HG03442 (cell line): ENCODE measurements at regions not wholly inside any gene's neighbourhood (a gene's known extent, or its start where the extent isn't known, plus 50 kb on each side); places are given as distances from the start of the nearest gene placed in this dataset.

Experiments
- ATAC-seq: cut with Tn5 transposase; IDR thresholded peaks from one replicate; pipeline ENCODE4 v1.9.1; 2021; ENCODE audit warnings: mild to moderate bottlenecking, moderate library complexity; ENCODE audit not compliant: unreplicated experiment

- ATAC-seq: no peak
Measured at GRCh38 chr13:111394211-111394922, 73.9 kb downstream of the TEX29 start.

- no peak for ATAC-seq
Measured at GRCh38 chr13:111395511-111396393, 75.3 kb downstream of the TEX29 start.

- ATAC-seq: no peak
Measured at GRCh38 chr13:111396457-111396856, 76.0 kb downstream of the TEX29 start.

- ATAC-seq: no peak
Measured at GRCh38 chr13:111397202-111397880, 76.9 kb downstream of the TEX29 start.

- no peak for ATAC-seq
Measured at GRCh38 chr13:111398196-111398595, 77.8 kb downstream of the TEX29 start.

DNA sequence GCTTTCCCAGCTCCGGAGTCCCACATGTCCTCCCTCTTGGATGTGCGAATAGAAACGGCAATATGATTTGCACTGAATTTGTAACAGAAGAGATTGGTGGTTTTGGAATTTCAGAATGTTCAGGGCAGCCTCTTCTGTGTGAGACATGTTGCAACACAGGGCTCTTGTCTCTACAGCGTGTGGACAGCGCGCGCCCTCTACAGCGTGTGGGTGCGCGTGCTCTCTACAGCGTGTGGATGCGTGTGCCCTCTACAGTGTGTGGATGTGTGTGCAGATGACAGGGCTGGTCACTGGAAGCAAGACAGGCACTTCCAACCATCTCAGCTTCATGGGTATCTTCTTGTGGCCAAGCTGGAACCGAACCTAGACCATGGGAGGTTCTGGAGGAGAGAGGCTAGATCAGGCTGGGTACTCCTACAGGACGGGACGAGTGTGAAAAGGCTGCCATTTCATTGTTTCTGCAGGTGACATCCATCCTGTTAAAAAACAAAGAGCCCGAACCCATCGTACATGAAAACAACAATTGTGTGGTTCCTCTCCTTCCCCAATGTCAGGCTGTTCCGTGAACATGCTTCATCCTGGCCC is 78.4 kb downstream of the TEX29 start:
- ATAC-seq: no peak

GRCh38 chr13:111399334-111399733 is 78.9 kb downstream of the TEX29 start:
- ATAC-seq: no peak

DNA sequence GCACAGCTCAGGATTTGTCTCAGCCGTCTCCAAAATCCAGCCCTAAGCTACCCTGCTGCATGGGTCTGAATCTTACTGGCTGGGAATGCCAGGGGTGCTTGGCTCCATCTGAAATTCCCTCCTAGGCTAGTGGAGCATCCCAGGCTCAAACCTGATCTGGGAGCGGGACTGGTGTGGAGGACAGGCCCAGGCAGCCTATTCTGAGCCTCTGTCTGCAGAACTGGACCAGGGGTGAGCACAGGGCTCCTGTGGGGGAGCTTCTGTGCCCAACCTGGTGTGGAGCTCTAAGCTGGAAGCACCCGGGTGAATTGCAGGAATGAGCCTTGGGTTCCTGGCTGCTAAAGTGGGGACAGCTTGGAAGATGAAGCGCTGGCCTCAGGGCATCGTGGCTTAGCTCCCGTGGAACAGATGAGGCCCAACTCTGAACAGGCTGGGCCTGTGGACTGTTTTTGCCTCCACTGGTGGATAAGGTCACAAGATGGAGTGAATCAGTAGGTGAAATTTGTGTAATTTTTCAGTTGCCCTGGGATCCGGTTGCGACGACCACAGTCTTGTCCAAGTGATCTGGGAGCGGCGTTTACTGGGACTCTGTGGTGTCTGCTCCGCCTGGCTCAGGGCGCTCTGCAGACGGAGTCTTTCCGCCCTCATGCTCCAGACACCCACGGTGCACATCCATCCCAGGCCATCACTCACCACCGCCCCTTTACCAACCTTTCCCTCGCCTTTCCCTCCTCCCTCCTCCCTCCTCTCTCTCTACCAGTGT is 79.5 kb downstream of the TEX29 start:
- ATAC-seq: no peak

DNA sequence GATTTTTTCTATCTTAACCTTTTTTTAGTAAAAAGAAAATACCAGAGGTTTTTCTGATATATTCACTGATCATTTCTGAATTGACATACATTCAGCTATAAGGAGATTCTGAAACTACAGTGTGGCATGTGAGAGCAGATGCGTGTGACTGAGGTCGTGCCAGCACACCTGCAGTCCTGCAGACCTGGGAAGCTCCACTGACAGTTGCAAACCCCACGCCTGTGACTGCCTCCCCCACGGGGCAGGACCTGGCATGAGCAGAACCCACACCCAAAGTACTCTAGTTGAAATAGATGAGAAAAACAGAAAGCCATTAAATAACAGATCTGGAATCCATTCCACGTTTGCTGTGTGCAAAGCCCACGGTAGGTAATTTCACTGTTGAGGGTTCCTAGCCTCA is 80.7 kb downstream of the TEX29 start:
- ATAC-seq: no peak

- ATAC-seq: no peak
Measured at GRCh38 chr13:111401755-111402154, 81.3 kb downstream of the TEX29 start.

DNA sequence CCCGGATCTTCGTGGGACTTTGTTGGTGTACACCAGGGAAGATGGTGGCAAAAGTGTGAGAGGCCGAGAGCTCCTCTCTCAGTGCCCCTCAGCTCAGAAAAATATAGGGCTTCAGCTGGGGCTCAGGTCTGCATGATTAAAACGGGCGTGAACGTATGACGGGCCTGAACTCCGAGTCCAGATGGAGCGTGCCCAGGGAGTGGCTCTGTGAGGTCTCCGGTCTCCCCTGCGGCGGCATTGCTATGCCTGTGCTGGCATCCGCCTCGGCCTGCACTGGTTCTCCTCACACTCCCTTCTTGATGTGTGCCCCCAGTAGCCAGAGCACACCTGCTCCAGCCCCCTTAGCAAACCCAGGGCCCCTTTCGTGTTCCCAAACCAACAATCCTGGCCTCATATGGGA is 82.0 kb downstream of the TEX29 start:
- ATAC-seq: no peak

GRCh38 chr13:111403266-111403665 is 82.8 kb downstream of the TEX29 start:
- ATAC-seq: no peak

DNA sequence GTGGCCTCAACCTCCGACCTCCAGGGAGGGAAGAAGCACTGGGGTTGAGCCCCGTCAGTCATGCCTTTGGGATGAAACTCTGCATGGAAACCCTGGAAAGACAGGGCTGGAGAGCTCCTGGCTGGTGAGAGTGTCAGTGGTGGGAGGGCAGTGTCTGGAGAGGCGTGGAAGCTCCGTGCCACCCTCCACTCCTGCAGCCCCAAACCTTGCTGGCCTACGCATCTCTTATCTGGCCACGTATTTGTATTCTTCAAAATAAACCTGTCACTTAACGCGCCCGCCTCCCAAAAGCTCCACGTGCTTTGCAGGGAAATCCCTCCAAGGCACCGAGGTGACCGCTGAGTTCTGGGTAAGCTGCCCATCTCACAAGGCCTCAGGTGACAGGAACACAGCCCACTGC is 84.3 kb downstream of the TEX29 start:
- no peak for ATAC-seq

DNA sequence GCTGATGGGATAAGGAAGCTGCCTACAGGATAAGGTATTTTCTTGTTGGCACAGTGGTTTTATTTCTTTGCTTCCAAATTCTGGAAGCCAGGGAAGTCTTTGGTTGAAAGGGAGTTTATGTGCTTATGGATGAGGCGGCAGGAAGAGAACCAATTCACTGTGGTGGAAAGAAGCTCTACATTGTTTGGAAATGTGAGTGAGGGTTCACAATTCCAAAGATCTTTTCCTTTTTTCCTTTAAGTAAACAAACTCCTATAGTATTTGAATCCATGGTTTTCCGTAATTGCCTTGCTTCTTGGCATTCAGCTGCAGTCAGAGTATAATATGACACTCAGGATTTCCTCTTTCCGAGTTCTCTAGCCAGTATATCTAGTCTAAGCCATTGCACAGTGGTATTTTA is 86.2 kb downstream of the TEX29 start:
- no peak for ATAC-seq

- no peak for ATAC-seq
Measured at GRCh38 chr13:111407381-111408131, 87.1 kb downstream of the TEX29 start.

- ATAC-seq: no peak
Measured at GRCh38 chr13:111409413-111409812, 89.0 kb downstream of the TEX29 start.

DNA sequence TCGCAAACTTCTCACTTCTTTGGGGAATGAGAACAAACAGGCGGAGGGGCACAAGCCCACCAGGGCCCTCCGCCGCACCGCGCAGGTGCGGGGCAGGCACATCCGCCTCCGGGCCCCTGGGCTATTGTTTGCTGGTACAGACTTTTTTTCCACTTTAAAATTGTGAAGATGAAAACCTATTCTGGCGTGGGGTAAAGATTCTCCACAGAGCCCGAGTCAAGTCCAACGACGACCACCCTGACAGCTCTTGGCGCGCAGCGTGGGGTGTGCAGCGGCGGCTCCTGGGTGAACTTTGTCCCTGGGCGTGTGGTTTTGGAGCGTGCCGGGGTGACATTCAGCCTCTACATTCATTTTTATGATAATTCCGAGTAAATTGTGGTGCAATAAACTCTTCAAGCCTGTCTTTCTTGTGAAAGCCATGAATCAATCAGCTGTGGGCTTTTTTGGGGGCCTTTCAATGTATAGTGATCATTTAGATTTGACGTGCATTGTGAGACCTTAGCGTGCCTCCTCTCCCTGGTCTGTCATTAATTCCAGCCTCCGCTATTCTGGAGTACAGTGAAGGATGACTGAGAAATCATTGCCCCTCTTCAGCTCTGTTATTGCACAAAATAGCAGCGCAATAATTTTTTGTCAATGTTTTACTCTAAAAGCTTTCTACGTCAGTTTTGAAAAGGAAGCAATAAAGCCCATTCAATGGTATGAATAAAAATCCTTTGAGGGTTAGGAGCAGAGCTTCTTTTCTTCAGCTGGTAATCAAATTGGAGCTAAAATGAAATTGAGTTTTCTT is 90.0 kb downstream of the TEX29 start:
- no peak for ATAC-seq

DNA sequence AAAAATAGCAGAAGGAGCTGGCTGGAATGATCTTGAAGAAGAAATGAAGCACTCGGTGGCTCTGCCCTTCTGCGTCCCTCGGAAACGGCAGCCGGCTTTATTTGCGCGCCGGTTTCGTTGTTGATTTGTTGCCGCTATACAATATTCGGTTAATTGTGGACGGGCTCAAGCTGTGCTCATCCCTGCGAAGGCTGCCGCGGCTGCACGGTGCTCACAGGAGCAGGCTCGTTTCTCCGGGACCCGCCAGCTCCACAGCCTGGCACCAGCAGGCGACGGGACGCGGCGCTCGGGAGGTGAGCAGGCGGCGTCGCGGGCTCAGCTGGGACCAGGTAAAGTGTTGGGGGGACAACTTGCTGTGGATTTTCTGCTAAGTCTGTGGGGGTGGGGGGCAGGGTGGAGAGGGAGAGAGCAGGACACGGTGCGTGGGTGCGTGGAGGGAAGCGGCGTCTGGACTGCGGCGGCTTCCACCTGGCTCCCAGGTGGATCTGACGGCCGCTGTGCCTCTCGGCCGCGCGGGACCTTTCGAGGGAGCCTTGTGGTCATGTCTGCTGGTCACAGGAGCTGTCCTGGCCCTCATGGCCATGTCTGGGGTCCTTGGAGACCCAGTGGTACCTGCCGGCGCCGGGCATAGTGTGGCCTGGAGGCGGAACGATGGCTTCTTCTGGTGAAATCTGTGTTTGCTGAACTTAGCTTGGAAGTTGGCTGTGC is 90.9 kb downstream of the TEX29 start:
- ATAC-seq: no peak
